Mammary epithelial cell (primary cell): ENCODE measurements at regions not wholly inside any gene's neighbourhood (a gene's known extent, or its start where the extent isn't known, plus 50 kb on each side); places are given as distances from the start of the nearest gene placed in this dataset.

Experiments
- CTCF ChIP-seq, 2 donors: IDR thresholded peaks in 1 of 2; conservative IDR thresholded peaks in 1 of 2; 2 replicates each; pipeline ENCODE4 v1.5.1; 2011 to 2012; ENCODE audit warnings: inconsistent platforms in 2 of 2, low read length in 2 of 2, mild to moderate bottlenecking in 2 of 2, control low read depth in 1 of 2, low read depth in 1 of 2; ENCODE audit not compliant: insufficient read depth in 1 of 2; ENCODE audit errors: extremely low read depth in 1 of 2
- EZH2 ChIP-seq: IDR thresholded peaks from 2 replicates; pipeline ENCODE4 v1.6.1; 2012; ENCODE audit warnings: low read length, inconsistent platforms, borderline replicate concordance

- TF ChIP-seq EZH2 (no peak), CTCF (conservative IDR thresholded peaks at IDR 0.05 in 1 of 2, IDR thresholded peaks at IDR 0.05 in 1 of 2; ENCODE audit: extremely low read depth in 1 of 2, insufficient read depth in 1 of 2, low read depth in 1 of 2, low read length in 2 of 2) (no peak)
Measured at GRCh38 chr6:113363866-113364265, 493.3 kb upstream of the MARCKS start.
